Colonic mucosa (tissue), 4 donors: ENCODE measurements at regions not wholly inside any gene's neighbourhood (a gene's known extent, or its start where the extent isn't known, plus 50 kb on each side); places are given as distances from the start of the nearest gene placed in this dataset.

Experiments used
- DNase-seq: peaks from one replicate; pipeline ENCODE4 v3.0.0-alpha.2; 2020
- H3K27ac ChIP-seq: fragments of 200-600 bp; one replicate; pipeline ENCODE4 v1.8.0; 2021
- H3K27me3 ChIP-seq: fragments of 200-600 bp; one replicate; pipeline ENCODE4 v1.8.0; 2021
- H3K36me3 ChIP-seq: fragments of 200-600 bp; one replicate; pipeline ENCODE4 v1.8.0; 2021
- H3K4me1 ChIP-seq: fragments of 200-600 bp; one replicate; pipeline ENCODE4 v1.8.0; 2021; ENCODE audit warnings: mild to moderate bottlenecking
- H3K4me3 ChIP-seq: fragments of 200-600 bp; one replicate; pipeline ENCODE4 v1.8.0; 2021
- H3K9ac ChIP-seq, 2 donors: one replicate each; pipeline ENCODE4 v1.7.0; 2013; ENCODE audit warnings: control low read depth in 2 of 2, low read depth in 2 of 2, low read length in 2 of 2
- H3K9me3 ChIP-seq: fragments of 200-600 bp; one replicate; pipeline ENCODE4 v1.8.0; 2021
- intact Hi-C: fragments of 100-400 bp; cut with DNase I; formaldehyde crosslinking; loops from one replicate; pipeline ENCODE4 v1.14.1; 2022
- TF ChIP-seq, protein P1 (sequence below): fragments of 200-600 bp; IDR thresholded peaks from one replicate; pipeline ENCODE4 v1.8.0; 2022; ENCODE audit warnings: antibody characterized with exemption, mild to moderate bottlenecking
- donor health status: healthy.
- donor health status: DM: no; HTN: no; CAD: no.
- donor health status: DM: no; HTN: no; CAD: no.

DNA sequence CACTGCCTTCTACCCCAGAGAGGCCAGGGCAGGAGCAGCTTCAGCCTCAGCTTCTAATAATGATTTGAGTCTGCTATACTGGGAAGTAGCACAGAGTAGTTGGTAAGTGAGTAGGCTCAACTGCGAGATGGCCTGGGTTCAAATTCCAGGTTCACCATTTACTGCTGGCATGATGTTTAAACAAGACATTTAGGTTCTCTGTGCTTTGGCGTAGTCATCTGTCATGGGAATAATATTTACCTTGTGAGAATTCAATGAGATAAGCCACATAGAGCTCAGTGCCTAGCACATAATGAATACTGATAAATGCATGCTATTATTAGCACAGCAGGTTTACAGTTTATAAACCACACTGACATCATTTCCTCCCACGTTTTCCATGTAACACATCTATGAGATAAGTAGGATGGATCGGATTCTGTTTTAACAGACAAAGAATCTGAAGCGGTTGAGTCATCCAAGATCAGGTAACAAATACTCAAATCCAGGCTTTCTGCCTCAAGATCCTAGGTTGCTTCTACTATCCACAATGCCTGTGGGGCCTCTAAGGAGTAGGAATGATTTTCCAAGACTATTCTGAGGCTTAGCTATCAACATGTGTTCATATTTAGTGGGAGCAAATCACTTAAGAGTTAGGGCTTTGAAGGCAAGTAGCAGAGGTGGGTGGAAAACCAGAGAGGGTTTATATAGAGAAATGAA is 72.9 kb upstream of the DTNBP1 start:
- H3K4me1 ChIP-seq, result no peaks in the 10 kb centered on the region
- H3K36me3 ChIP-seq, result no peaks in the 10 kb centered on the region
- intact Hi-C loops, result no loop called here
- H3K4me3 ChIP-seq, result no peak overlapping the region
- no peaks in the 10 kb centered on the region for H3K27me3 ChIP-seq
- no peak overlapping the region for H3K9ac ChIP-seq
- DNase-seq, result no peak
- H3K9me3 ChIP-seq, result no peaks in the 10 kb centered on the region
- TF ChIP-seq, protein P1, sequence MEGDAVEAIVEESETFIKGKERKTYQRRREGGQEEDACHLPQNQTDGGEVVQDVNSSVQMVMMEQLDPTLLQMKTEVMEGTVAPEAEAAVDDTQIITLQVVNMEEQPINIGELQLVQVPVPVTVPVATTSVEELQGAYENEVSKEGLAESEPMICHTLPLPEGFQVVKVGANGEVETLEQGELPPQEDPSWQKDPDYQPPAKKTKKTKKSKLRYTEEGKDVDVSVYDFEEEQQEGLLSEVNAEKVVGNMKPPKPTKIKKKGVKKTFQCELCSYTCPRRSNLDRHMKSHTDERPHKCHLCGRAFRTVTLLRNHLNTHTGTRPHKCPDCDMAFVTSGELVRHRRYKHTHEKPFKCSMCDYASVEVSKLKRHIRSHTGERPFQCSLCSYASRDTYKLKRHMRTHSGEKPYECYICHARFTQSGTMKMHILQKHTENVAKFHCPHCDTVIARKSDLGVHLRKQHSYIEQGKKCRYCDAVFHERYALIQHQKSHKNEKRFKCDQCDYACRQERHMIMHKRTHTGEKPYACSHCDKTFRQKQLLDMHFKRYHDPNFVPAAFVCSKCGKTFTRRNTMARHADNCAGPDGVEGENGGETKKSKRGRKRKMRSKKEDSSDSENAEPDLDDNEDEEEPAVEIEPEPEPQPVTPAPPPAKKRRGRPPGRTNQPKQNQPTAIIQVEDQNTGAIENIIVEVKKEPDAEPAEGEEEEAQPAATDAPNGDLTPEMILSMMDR, result no peak
- no peak overlapping the region for H3K27ac ChIP-seq

DNA sequence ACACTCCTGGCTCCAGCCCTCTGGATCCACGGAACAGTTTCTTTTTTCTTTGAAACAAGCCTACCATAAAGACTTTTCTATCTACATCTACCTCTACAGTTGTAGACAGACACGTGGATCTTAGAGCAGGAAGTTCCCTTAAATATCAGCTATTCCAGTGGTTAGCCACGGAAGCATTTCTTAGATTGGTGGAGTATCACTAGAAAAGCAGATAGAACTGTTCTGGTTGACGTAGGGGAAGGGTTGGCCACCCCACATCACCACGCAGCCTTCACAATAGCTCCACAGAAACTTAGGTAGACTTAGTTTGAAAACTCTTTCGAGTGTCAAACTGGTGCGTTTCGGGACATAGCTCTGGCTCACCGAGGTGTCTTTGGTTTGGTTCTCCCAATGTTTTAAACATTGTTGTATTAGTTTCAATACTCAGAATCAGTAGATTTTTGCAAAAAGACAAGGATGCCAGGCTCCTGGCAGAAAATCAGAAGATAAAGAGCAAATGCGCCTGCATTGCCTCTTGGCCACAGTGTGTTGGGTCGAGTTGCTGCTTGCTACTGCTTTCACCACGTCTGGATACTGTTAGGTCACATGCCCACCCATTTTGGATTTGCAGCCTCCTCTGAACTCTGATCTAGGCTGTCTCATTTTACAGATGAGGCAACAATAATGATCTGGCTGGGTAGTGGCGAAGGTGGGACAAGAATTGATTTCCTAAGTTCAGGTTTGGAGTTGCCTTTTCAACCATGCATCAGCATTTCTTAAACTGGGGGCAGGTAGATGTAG is 71.5 kb upstream of the DTNBP1 start:
- Histone ChIP-seq H3K9me3 (no peaks in the 10 kb centered on the region), H3K27ac (no peak overlapping the region), H3K36me3 (no peaks in the 10 kb centered on the region), H3K4me1 (no peaks in the 10 kb centered on the region), H3K27me3 (no peaks in the 10 kb centered on the region), H3K4me3 (no peak overlapping the region), H3K9ac (no peak overlapping the region)
- intact Hi-C loops, result no loop called here
- TF ChIP-seq, protein P1, result no peak
- DNase-seq, result no peak

DNA sequence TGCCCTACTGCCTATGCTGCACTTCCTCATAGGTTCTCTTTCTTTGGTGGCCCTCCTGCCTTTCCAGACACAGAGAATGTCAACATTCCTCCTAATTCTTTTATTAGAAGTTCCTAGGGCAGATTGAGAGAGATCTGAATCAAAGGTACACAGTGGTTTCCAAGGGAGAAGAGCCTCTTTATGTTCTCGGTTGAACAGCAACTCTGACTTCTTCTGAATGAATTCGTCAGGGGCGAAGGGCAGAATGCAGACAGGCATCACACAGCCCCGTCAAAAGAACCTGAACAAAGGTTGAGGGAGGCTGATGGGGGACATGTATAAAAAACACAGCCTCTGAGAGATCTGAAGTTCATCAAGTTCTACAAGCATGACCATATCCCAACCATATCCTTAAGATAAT is 68.1 kb upstream of the DTNBP1 start:
- H3K4me3 ChIP-seq, result no peak overlapping the region
- H3K36me3 ChIP-seq, result no peaks in the 10 kb centered on the region
- H3K9me3 ChIP-seq, result no peaks in the 10 kb centered on the region
- TF ChIP-seq, protein P1, result no peak
- H3K9ac ChIP-seq, result no peak overlapping the region
- H3K27ac ChIP-seq, result no peak overlapping the region
- intact Hi-C loops, result no loop called here
- no peaks in the 10 kb centered on the region for H3K4me1 ChIP-seq
- no peaks in the 10 kb centered on the region for H3K27me3 ChIP-seq
- DNase-seq, result no peak

DNA sequence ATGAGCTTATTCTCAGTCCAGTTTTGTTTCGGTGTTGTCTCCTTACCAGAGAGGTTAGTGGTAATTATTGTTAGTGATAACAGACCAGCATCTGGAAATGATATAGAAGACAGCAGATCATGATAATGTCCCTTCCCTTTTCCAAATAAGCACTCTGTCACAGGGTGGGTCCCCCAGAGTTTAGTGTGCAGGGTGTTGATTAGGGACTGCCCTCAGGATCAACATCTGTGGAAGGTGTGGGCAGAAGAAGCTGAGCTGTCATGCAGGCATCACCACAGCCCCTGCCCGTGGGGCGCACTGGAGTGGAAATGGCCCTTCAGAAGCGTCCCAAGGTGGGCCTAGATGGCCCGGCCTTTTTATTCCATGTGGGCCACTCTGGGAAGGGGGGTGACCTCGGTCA is 67.6 kb upstream of the DTNBP1 start:
- H3K4me3 ChIP-seq, result no peak overlapping the region
- DNase-seq, result no peak
- no peaks in the 10 kb centered on the region for H3K27me3 ChIP-seq
- H3K36me3 ChIP-seq, result no peaks in the 10 kb centered on the region
- no peak overlapping the region for H3K9ac ChIP-seq
- no peaks in the 10 kb centered on the region for H3K4me1 ChIP-seq
- TF ChIP-seq, protein P1, result no peak
- no peaks in the 10 kb centered on the region for H3K9me3 ChIP-seq
- intact Hi-C loops, result no loop called here
- no peak overlapping the region for H3K27ac ChIP-seq

DNA sequence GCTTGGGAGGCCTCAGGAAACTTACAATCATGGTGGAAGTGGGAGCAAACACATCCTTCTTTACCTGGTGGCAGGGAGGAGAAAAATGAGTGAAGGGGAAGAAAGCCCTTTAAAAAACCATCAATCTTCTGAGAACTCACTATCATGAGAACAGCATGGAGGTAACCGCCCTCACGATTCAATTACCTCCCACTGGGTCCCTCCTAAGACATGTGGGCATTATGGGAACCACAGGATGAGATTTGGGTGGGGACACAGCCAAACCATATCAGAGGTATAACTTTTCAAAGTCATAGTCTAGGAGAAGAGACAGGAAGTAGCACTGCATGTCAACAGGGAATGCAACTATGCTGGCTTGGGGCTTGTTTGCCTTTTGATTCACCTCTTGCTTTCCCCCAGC is 59.9 kb upstream of the DTNBP1 start:
- H3K4me1 ChIP-seq, result no peaks in the 10 kb centered on the region
- intact Hi-C loops, result no loop called here

More for the DNA sequence above, 59.9 kb upstream of the DTNBP1 start:
- no peaks in the 10 kb centered on the region for H3K27me3 ChIP-seq
- no peaks in the 10 kb centered on the region for H3K9me3 ChIP-seq
- no peaks in the 10 kb centered on the region for H3K36me3 ChIP-seq
- TF ChIP-seq, protein P1, result no peak
- H3K4me3 ChIP-seq, result no peak overlapping the region
- no peak overlapping the region for H3K9ac ChIP-seq
- DNase-seq, result no peak
- no peak overlapping the region for H3K27ac ChIP-seq
